ENCODE measurements at regions not wholly inside any gene's neighbourhood (a gene's known extent, or its start where the extent isn't known, plus 50 kb on each side); places are given as distances from the start of the nearest gene placed in this dataset.

DNA sequence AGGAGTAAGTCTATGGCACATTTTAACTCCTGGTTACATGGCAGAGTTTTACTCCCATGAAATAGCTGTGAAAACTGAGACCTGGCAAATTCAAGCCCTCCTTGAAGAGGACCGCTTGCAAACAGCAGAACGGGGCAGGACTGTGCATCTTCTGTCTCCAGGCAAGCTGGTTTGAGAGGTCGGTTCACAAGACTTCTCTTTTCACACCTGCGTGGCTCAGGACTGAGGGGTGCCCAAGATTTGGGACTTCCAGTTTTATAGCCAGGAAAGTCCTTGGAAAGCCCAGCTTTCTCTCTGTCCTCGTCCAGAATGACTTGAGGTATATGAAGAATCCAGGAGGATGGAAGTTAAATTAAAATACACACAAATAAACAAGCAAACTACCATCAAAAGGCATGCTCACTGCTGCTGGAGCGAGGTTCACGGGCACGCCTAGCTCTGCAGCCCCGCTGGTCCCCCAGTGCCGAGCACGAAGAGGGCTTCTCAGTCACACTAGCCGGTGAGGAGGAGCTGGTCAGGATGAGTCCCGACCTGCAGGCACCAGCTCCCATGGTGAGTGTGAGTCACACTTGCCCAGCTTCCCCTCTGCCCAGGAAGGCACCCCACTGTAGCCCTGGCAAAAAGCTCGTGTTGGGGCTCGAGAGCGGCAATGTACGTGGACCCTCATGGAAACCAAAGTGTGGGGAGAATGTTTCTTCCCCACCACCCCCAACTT is 1382.4 kb downstream of the BRD1 start:
- Histone ChIP-seq H3K9ac (ENCODE audit: low read depth, low read length, poor library complexity, severe bottlenecking) (no peak overlapping the region), H3K9me2 (replicated peaks; ENCODE audit: low read depth, low read length) (no peaks in the 10 kb centered on the region), H3K9me3 (ENCODE audit: insufficient read depth, low read depth, low read length) (peaks cover 34% of the 10 kb centered on the region), H3K4me1 (ENCODE audit: insufficient read depth, low read length, poor library complexity, severe bottlenecking) (no peaks in the 10 kb centered on the region), H3F3A (ENCODE audit: low read depth) (no peaks in the 10 kb centered on the region), H4K20me1 (ENCODE audit: insufficient read depth, low read length, poor library complexity, severe bottlenecking) (no peaks in the 10 kb centered on the region), H3K27me3 (ENCODE audit: insufficient read depth, low read length, poor library complexity, severe bottlenecking) (no peaks in the 10 kb centered on the region), H3K79me2 (ENCODE audit: insufficient read depth, low read length) (no peaks in the 10 kb centered on the region), H3K36me3 (ENCODE audit: insufficient read depth, low read length) (no peaks in the 10 kb centered on the region), H3K4me3 (ENCODE audit: low read length, poor library complexity, severe bottlenecking) (no peak overlapping the region), H2AFZ (ENCODE audit: low read length) (no peak overlapping the region), H3K4me2 (ENCODE audit: low read depth, low read length, poor library complexity, severe bottlenecking) (no peak overlapping the region)
- TF ChIP-seq EZH2phosphoT487 (IDR thresholded peaks at IDR 0.05; ENCODE audit: borderline replicate concordance) (no peak), CTCF (conservative IDR thresholded peaks at IDR 0.05; ENCODE audit: low read length) (no peak)

- Histone ChIP-seq H3K4me2 (ENCODE audit: low read depth, low read length, poor library complexity, severe bottlenecking) (no peak overlapping the region), H3K79me2 (ENCODE audit: insufficient read depth, low read length) (no peaks in the 10 kb centered on the region), H3K4me3 (ENCODE audit: low read length, poor library complexity, severe bottlenecking) (no peak overlapping the region), H4K20me1 (ENCODE audit: insufficient read depth, low read length, poor library complexity, severe bottlenecking) (no peaks in the 10 kb centered on the region), H3K9me2 (replicated peaks; ENCODE audit: low read depth, low read length) (no peaks in the 10 kb centered on the region), H3K27me3 (ENCODE audit: insufficient read depth, low read length, poor library complexity, severe bottlenecking) (no peaks in the 10 kb centered on the region), H3K36me3 (ENCODE audit: insufficient read depth, low read length) (no peaks in the 10 kb centered on the region), H3K4me1 (ENCODE audit: insufficient read depth, low read length, poor library complexity, severe bottlenecking) (no peaks in the 10 kb centered on the region), H2AFZ (ENCODE audit: low read length) (no peak overlapping the region), H3K9me3 (ENCODE audit: insufficient read depth, low read depth, low read length) (peaks cover 34% of the 10 kb centered on the region), H3K9ac (ENCODE audit: low read depth, low read length, poor library complexity, severe bottlenecking) (no peak overlapping the region), H3F3A (ENCODE audit: low read depth) (no peaks in the 10 kb centered on the region)
- TF ChIP-seq CTCF (conservative IDR thresholded peaks at IDR 0.05; ENCODE audit: low read length) (no peak), EZH2phosphoT487 (IDR thresholded peaks at IDR 0.05; ENCODE audit: borderline replicate concordance) (no peak)
Observed at GRCh38 chr22:48444320-48445112, 1383.2 kb downstream of the BRD1 start.

DNA sequence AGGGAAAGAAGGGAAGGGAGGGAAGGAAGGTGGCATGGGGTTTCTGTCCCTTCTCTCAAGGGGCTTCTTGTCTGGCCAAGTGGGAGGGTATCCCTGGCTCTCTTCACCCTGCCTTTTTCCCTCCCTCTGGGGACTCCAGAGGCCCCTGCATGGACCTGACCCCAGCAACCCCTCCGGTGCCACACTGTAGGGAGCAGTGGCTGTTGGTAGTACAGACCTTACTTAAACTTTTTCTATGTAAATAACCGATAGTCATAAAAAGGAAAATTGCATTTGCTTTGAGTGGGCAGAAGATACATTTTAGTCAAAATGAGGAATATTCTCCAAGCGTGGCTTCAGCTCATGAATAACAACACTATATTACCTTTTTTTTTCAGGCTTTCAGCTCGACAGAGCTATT is 1384.0 kb downstream of the BRD1 start:
- no peaks in the 10 kb centered on the region for H4K20me1 ChIP-seq (ENCODE audit: insufficient read depth, low read length, poor library complexity, severe bottlenecking)
- peaks cover 32% of the 10 kb centered on the region for H3K9me3 ChIP-seq (ENCODE audit: insufficient read depth, low read depth, low read length)
- no peaks in the 10 kb centered on the region for H3K36me3 ChIP-seq (ENCODE audit: insufficient read depth, low read length)
- H3K4me3 ChIP-seq (ENCODE audit: low read length, poor library complexity, severe bottlenecking): no peak overlapping the region
- H2AFZ ChIP-seq (ENCODE audit: low read length): no peak overlapping the region
- H3F3A ChIP-seq (ENCODE audit: low read depth): no peaks in the 10 kb centered on the region
- no peaks in the 10 kb centered on the region for H3K79me2 ChIP-seq (ENCODE audit: insufficient read depth, low read length)
- no peak overlapping the region for H3K9ac ChIP-seq (ENCODE audit: low read depth, low read length, poor library complexity, severe bottlenecking)
- H3K9me2 ChIP-seq (replicated peaks; ENCODE audit: low read depth, low read length): no peaks in the 10 kb centered on the region
- H3K4me2 ChIP-seq (ENCODE audit: low read depth, low read length, poor library complexity, severe bottlenecking): no peak overlapping the region
- no peaks in the 10 kb centered on the region for H3K27me3 ChIP-seq (ENCODE audit: insufficient read depth, low read length, poor library complexity, severe bottlenecking)
- TF ChIP-seq EZH2phosphoT487 (IDR thresholded peaks at IDR 0.05; ENCODE audit: borderline replicate concordance) (no peak), CTCF (conservative IDR thresholded peaks at IDR 0.05; ENCODE audit: low read length) (no peak)
- no peaks in the 10 kb centered on the region for H3K4me1 ChIP-seq (ENCODE audit: insufficient read depth, low read length, poor library complexity, severe bottlenecking)
